Panc1 (cell line): ENCODE measurements at regions not wholly inside any gene's neighbourhood (a gene's known extent, or its start where the extent isn't known, plus 50 kb on each side); places are given as distances from the start of the nearest gene placed in this dataset.

ENCODE experiments used
- CTCF ChIP-seq: fragments of 450-650 bp; IDR thresholded peaks from 2 replicates; pipeline ENCODE4 v1.5.1; 2017; ENCODE audit warnings: mild to moderate bottlenecking
- SIN3A ChIP-seq: IDR thresholded peaks from 2 replicates; pipeline ENCODE4 v1.6.1; 2012; ENCODE audit warnings: low read depth, mild to moderate bottlenecking, low read length, moderate library complexity, borderline replicate concordance; ENCODE audit not compliant: insufficient read depth

- no peak for TF ChIP-seq CTCF
- TF ChIP-seq SIN3A, result no peak
These were observed 84.7 kb upstream of the HTR4 start for GRCh38 chr5:148739023-148739422.
